ENCODE measurements at regions not wholly inside any gene's neighbourhood (a gene's known extent, or its start where the extent isn't known, plus 50 kb on each side); places are given as distances from the start of the nearest gene placed in this dataset.
"Not testable (repeated sequence)": the region's sequence is repeated elsewhere in the genome, so short reads cannot be mapped to it uniquely, and the experiment has no call there.

GRCh38 chr6:17212546-17213371, 68.4 kb upstream of the RBM24 start:
- no peak overlapping the region for H3K27ac ChIP-seq (ENCODE audit: low read depth, low read length)
- H3K4me3 ChIP-seq (ENCODE audit: low read depth, low read length), result no peak overlapping the region
- no peak overlapping the region for H3K9ac ChIP-seq (ENCODE audit: low read length)
- no peaks in the 10 kb centered on the region for H3K27me3 ChIP-seq (ENCODE audit: control insufficient read depth, insufficient read depth, low read length)
- H3K36me3 ChIP-seq (ENCODE audit: control insufficient read depth, insufficient read depth, low read length), result no peaks in the 10 kb centered on the region
- H3K4me1 ChIP-seq (ENCODE audit: control insufficient read depth, insufficient read depth, low read length), result no peaks in the 10 kb centered on the region
- peaks cover 6% of the 10 kb centered on the region; the same call in 1 of the 2 replicates for H3K9me3 ChIP-seq (ENCODE audit: control insufficient read depth, insufficient read depth, low read depth, low read length)

GRCh38 chr6:17214106-17214505, 67.1 kb upstream of the RBM24 start:
- H3K36me3 ChIP-seq (ENCODE audit: control insufficient read depth, insufficient read depth, low read length), result no peaks in the 10 kb centered on the region
- peaks cover 4% of the 10 kb centered on the region; the same call in 1 of the 2 replicates for H3K9me3 ChIP-seq (ENCODE audit: control insufficient read depth, insufficient read depth, low read depth, low read length)
- no peaks in the 10 kb centered on the region for H3K27me3 ChIP-seq (ENCODE audit: control insufficient read depth, insufficient read depth, low read length)
- no peak overlapping the region for H3K27ac ChIP-seq (ENCODE audit: low read depth, low read length)
- H3K9ac ChIP-seq (ENCODE audit: low read length), result no peak overlapping the region
- no peaks in the 10 kb centered on the region for H3K4me1 ChIP-seq (ENCODE audit: control insufficient read depth, insufficient read depth, low read length)
- no peak overlapping the region for H3K4me3 ChIP-seq (ENCODE audit: low read depth, low read length)

- not testable (repeated sequence) for H3K9ac ChIP-seq (ENCODE audit: low read length); H3K27ac ChIP-seq (ENCODE audit: low read depth, low read length); H3K4me3 ChIP-seq (ENCODE audit: low read depth, low read length); H3K36me3 ChIP-seq (ENCODE audit: control insufficient read depth, insufficient read depth, low read length); H3K9me3 ChIP-seq (ENCODE audit: control insufficient read depth, insufficient read depth, low read depth, low read length); H3K27me3 ChIP-seq (ENCODE audit: control insufficient read depth, insufficient read depth, low read length); H3K4me1 ChIP-seq (ENCODE audit: control insufficient read depth, insufficient read depth, low read length)
Observed at GRCh38 chr6:17216972-17217371, 64.2 kb upstream of the RBM24 start.

- Histone ChIP-seq H3K4me3 (ENCODE audit: low read depth, low read length) (no peak overlapping the region), H3K9me3 (ENCODE audit: control insufficient read depth, insufficient read depth, low read depth, low read length) (0 out of 2 replicates have a peak, but pooled peaks cover 4% of the 10 kb centered on the region), H3K27me3 (ENCODE audit: control insufficient read depth, insufficient read depth, low read length) (no peaks in the 10 kb centered on the region), H3K4me1 (ENCODE audit: control insufficient read depth, insufficient read depth, low read length) (no peaks in the 10 kb centered on the region), H3K9ac (ENCODE audit: low read length) (no peak overlapping the region), H3K36me3 (ENCODE audit: control insufficient read depth, insufficient read depth, low read length) (no peaks in the 10 kb centered on the region), H3K27ac (ENCODE audit: low read depth, low read length) (no peak overlapping the region)
Observed at GRCh38 chr6:17218023-17218748, 63.0 kb upstream of the RBM24 start.

GRCh38 chr6:17218749-17219093, 62.4 kb upstream of the RBM24 start:
- peaks cover 6% of the 10 kb centered on the region; the same call in 1 of the 2 replicates for H3K9me3 ChIP-seq (ENCODE audit: control insufficient read depth, insufficient read depth, low read depth, low read length)
- no peak overlapping the region for H3K9ac ChIP-seq (ENCODE audit: low read length)

GRCh38 chr6:17219098-17219497, 62.1 kb upstream of the RBM24 start:
- no peaks in the 10 kb centered on the region for H3K27me3 ChIP-seq (ENCODE audit: control insufficient read depth, insufficient read depth, low read length)

More at GRCh38 chr6:17218749-17219093, 62.4 kb upstream of the RBM24 start:
- no peaks in the 10 kb centered on the region for H3K36me3 ChIP-seq (ENCODE audit: control insufficient read depth, insufficient read depth, low read length)
- H3K4me1 ChIP-seq (ENCODE audit: control insufficient read depth, insufficient read depth, low read length), result no peaks in the 10 kb centered on the region
- no peaks in the 10 kb centered on the region for H3K27me3 ChIP-seq (ENCODE audit: control insufficient read depth, insufficient read depth, low read length)
- H3K27ac ChIP-seq (ENCODE audit: low read depth, low read length), result no peak overlapping the region
- H3K4me3 ChIP-seq (ENCODE audit: low read depth, low read length), result no peak overlapping the region

GRCh38 chr6:17220040-17220910, 60.9 kb upstream of the RBM24 start:
- no peaks in the 10 kb centered on the region for H3K27me3 ChIP-seq (ENCODE audit: control insufficient read depth, insufficient read depth, low read length)
- H3K36me3 ChIP-seq (ENCODE audit: control insufficient read depth, insufficient read depth, low read length), result no peaks in the 10 kb centered on the region
- H3K27ac ChIP-seq (ENCODE audit: low read depth, low read length), result no peak overlapping the region
- no peak overlapping the region for H3K4me3 ChIP-seq (ENCODE audit: low read depth, low read length)
- no peak overlapping the region for H3K9ac ChIP-seq (ENCODE audit: low read length)
- no peaks in the 10 kb centered on the region for H3K4me1 ChIP-seq (ENCODE audit: control insufficient read depth, insufficient read depth, low read length)
- H3K9me3 ChIP-seq (ENCODE audit: control insufficient read depth, insufficient read depth, low read depth, low read length), result peaks cover 7% of the 10 kb centered on the region

More at GRCh38 chr6:17219098-17219497, 62.1 kb upstream of the RBM24 start:
- Histone ChIP-seq H3K9ac (ENCODE audit: low read length) (no peak overlapping the region), H3K9me3 (ENCODE audit: control insufficient read depth, insufficient read depth, low read depth, low read length) (peaks cover 10% of the 10 kb centered on the region), H3K4me1 (ENCODE audit: control insufficient read depth, insufficient read depth, low read length) (no peaks in the 10 kb centered on the region), H3K27ac (ENCODE audit: low read depth, low read length) (no peak overlapping the region), H3K36me3 (ENCODE audit: control insufficient read depth, insufficient read depth, low read length) (no peaks in the 10 kb centered on the region), H3K4me3 (ENCODE audit: low read depth, low read length) (no peak overlapping the region)

GRCh38 chr6:17224056-17224455, 57.1 kb upstream of the RBM24 start:
- no peak overlapping the region for H3K9ac ChIP-seq (ENCODE audit: low read length)
- no peaks in the 10 kb centered on the region for H3K27me3 ChIP-seq (ENCODE audit: control insufficient read depth, insufficient read depth, low read length)
- H3K36me3 ChIP-seq (ENCODE audit: control insufficient read depth, insufficient read depth, low read length), result no peaks in the 10 kb centered on the region
- H3K27ac ChIP-seq (ENCODE audit: low read depth, low read length), result no peak overlapping the region
- H3K4me3 ChIP-seq (ENCODE audit: low read depth, low read length), result no peak overlapping the region
- H3K9me3 ChIP-seq (ENCODE audit: control insufficient read depth, insufficient read depth, low read depth, low read length), result peaks cover 7% of the 10 kb centered on the region
- no peaks in the 10 kb centered on the region for H3K4me1 ChIP-seq (ENCODE audit: control insufficient read depth, insufficient read depth, low read length)

GRCh38 chr6:17224501-17224900, 56.7 kb upstream of the RBM24 start:
- H3K4me1 ChIP-seq (ENCODE audit: control insufficient read depth, insufficient read depth, low read length); H3K9ac ChIP-seq (ENCODE audit: low read length); H3K9me3 ChIP-seq (ENCODE audit: control insufficient read depth, insufficient read depth, low read depth, low read length); H3K27ac ChIP-seq (ENCODE audit: low read depth, low read length); H3K4me3 ChIP-seq (ENCODE audit: low read depth, low read length); H3K27me3 ChIP-seq (ENCODE audit: control insufficient read depth, insufficient read depth, low read length); H3K36me3 ChIP-seq (ENCODE audit: control insufficient read depth, insufficient read depth, low read length): not testable (repeated sequence)

- Histone ChIP-seq H3K4me1 (ENCODE audit: control insufficient read depth, insufficient read depth, low read length) (no peaks in the 10 kb centered on the region), H3K4me3 (ENCODE audit: low read depth, low read length) (no peak overlapping the region), H3K27ac (ENCODE audit: low read depth, low read length) (no peak overlapping the region), H3K9me3 (ENCODE audit: control insufficient read depth, insufficient read depth, low read depth, low read length) (peaks cover 7% of the 10 kb centered on the region), H3K27me3 (ENCODE audit: control insufficient read depth, insufficient read depth, low read length) (no peaks in the 10 kb centered on the region), H3K36me3 (ENCODE audit: control insufficient read depth, insufficient read depth, low read length) (no peaks in the 10 kb centered on the region), H3K9ac (ENCODE audit: low read length) (no peak overlapping the region)
Observed at GRCh38 chr6:17225767-17226630, 55.2 kb upstream of the RBM24 start.
